DND-41 (cell line): ENCODE measurements at regions not wholly inside any gene's neighbourhood (a gene's known extent, or its start where the extent isn't known, plus 50 kb on each side); places are given as distances from the start of the nearest gene placed in this dataset.
A peak's percentile ranks its signal among the peaks of the same experiment; 100 is the strongest.

Experiments
- ATAC-seq: fragments of 200-7000 bp; cut with Tn5 transposase; 3 replicates; pipeline ENCODE4 v1.9.1; 2021; ENCODE audit warnings: low read depth; ENCODE audit not compliant: insufficient read depth
- DNase-seq: peaks from one replicate; pipeline ENCODE4 v3.0.0-alpha.2; 2020
- H2AFZ ChIP-seq: 2 replicates; pipeline ENCODE4 v1.6.0; 2012; ENCODE audit warnings: low read depth, low read length
- H3K27ac ChIP-seq: 2 replicates; pipeline ENCODE4 v1.5.1; 2012; ENCODE audit warnings: low read length, inconsistent platforms
- H3K27me3 ChIP-seq: fragments of 200-600 bp; sonication (generic); 2 replicates; pipeline ENCODE4 v1.6.0; 2012; ENCODE audit warnings: low read length, mild to moderate bottlenecking, inconsistent platforms; ENCODE audit not compliant: insufficient read depth, poor library complexity
- H3K36me3 ChIP-seq: 2 replicates; pipeline ENCODE4 v1.5.1; 2012; ENCODE audit warnings: low read length, inconsistent platforms; ENCODE audit not compliant: insufficient read depth
- H3K4me1 ChIP-seq: 2 replicates; pipeline ENCODE4 v1.5.1; 2012; ENCODE audit warnings: mild to moderate bottlenecking, low read length; ENCODE audit not compliant: insufficient read depth
- H3K4me2 ChIP-seq: 2 replicates; pipeline ENCODE4 v1.6.0; 2012; ENCODE audit warnings: mild to moderate bottlenecking, moderate library complexity, low read length, inconsistent platforms; ENCODE audit not compliant: insufficient read depth
- H3K4me3 ChIP-seq, 2 experiments: fragments of 200-600 bp in 1 of 2; shearing (Covaris generic) in 1 of 2; 2 replicates each; pipeline ENCODE4 v1.5.1; 2012 to 2016; ENCODE audit warnings: inconsistent platforms in 2 of 2, low read length in 2 of 2, mild to moderate bottlenecking in 2 of 2, low read depth in 1 of 2, moderate library complexity in 1 of 2
- H3K79me2 ChIP-seq: 2 replicates; pipeline ENCODE4 v1.6.0; 2012; ENCODE audit warnings: low read length, inconsistent platforms; ENCODE audit not compliant: insufficient read depth
- H3K9ac ChIP-seq: 2 replicates; pipeline ENCODE4 v1.6.0; 2012; ENCODE audit warnings: low read depth, mild to moderate bottlenecking, inconsistent platforms, low read length, moderate library complexity
- H3K9me3 ChIP-seq: 2 replicates; pipeline ENCODE4 v1.5.1; 2012; ENCODE audit warnings: low read length, moderate library complexity, mild to moderate bottlenecking, inconsistent platforms; ENCODE audit not compliant: insufficient read depth, severe bottlenecking
- H4K20me1 ChIP-seq: 2 replicates; pipeline ENCODE4 v1.6.0; 2012; ENCODE audit warnings: low read length; ENCODE audit not compliant: insufficient read depth
- CTCF ChIP-seq: IDR thresholded peaks from 2 replicates; pipeline ENCODE4 v1.5.1; 2012; ENCODE audit warnings: borderline replicate concordance, low read length, moderate library complexity, mild to moderate bottlenecking; ENCODE audit not compliant: poor library complexity, severe bottlenecking; ENCODE audit errors: extremely low read depth
- EZH2 ChIP-seq: IDR thresholded peaks from 3 replicates; pipeline ENCODE4 v1.6.1; 2012; ENCODE audit warnings: borderline replicate concordance, low read depth, mild to moderate bottlenecking, moderate library complexity, low read length, inconsistent platforms; ENCODE audit not compliant: severe bottlenecking

- Histone ChIP-seq H3K9ac (no peak overlapping the region), H2AFZ (no peak overlapping the region), H3K9me3 (no peaks in the 10 kb centered on the region), H3K4me2 (no peak overlapping the region), H3K79me2 (no peaks in the 10 kb centered on the region), H3K27me3 (no peaks in the 10 kb centered on the region), H4K20me1 (no peaks in the 10 kb centered on the region), H3K4me1 (peaks cover 25% of the 10 kb centered on the region), H3K4me3 (no peak overlapping the region), H3K36me3 (no peaks in the 10 kb centered on the region), H3K27ac (no peak overlapping the region)
- no peak for TF ChIP-seq EZH2
- TF ChIP-seq CTCF: no peak
- DNase-seq (no peak), ATAC-seq (no peak)
Measured at GRCh38 chr10:8235253-8236027, 181.0 kb downstream of the GATA3 start.

- H2AFZ ChIP-seq: no peak overlapping the region
- H3K27me3 ChIP-seq: no peaks in the 10 kb centered on the region
- DNase-seq (no peak), ATAC-seq (peak; percentile 51; the same call in 2 of the 3 replicates)
- no peak overlapping the region for H3K4me3 ChIP-seq
- TF ChIP-seq CTCF (no peak), EZH2 (no peak)
- H3K9ac ChIP-seq: no peak overlapping the region
- no peaks in the 10 kb centered on the region for H3K9me3 ChIP-seq
- no peak overlapping the region for H3K4me2 ChIP-seq
- H3K36me3 ChIP-seq: no peaks in the 10 kb centered on the region
- H4K20me1 ChIP-seq: no peaks in the 10 kb centered on the region
- peaks cover 32% of the 10 kb centered on the region for H3K4me1 ChIP-seq
- no peaks in the 10 kb centered on the region for H3K79me2 ChIP-seq
- H3K27ac ChIP-seq: peak overlapping the region; percentile 24
Measured at GRCh38 chr10:8238986-8239385, 184.5 kb downstream of the GATA3 start.

GRCh38 chr10:8240861-8241260, 186.4 kb downstream of the GATA3 start:
- TF ChIP-seq EZH2: no peak
- TF ChIP-seq CTCF: no peak
- DNase-seq (no peak), ATAC-seq (no peak)
- Histone ChIP-seq H3K9me3 (no peaks in the 10 kb centered on the region), H3K9ac (no peak overlapping the region), H3K79me2 (no peaks in the 10 kb centered on the region), H3K4me3 (no peak overlapping the region), H3K36me3 (no peaks in the 10 kb centered on the region), H3K27me3 (no peaks in the 10 kb centered on the region), H3K27ac (no peak overlapping the region), H3K4me2 (no peak overlapping the region), H2AFZ (no peak overlapping the region), H4K20me1 (no peaks in the 10 kb centered on the region), H3K4me1 (peaks cover 49% of the 10 kb centered on the region)
